Ovary (tissue), 3 donors: ENCODE measurements at regions not wholly inside any gene's neighbourhood (a gene's known extent, or its start where the extent isn't known, plus 50 kb on each side); places are given as distances from the start of the nearest gene placed in this dataset.

ENCODE experiments used
- CTCF ChIP-seq, 3 donors: fragments of 450-650 bp in 2 of 3; fragments of 200-600 bp in 1 of 3; IDR thresholded peaks; one replicate each; pipeline versions ENCODE4 v1.5.1 to v1.8.0; 2016 to 2022; ENCODE audit warnings: antibody characterized with exemption in 3 of 3, mild to moderate bottlenecking in 1 of 3
- POLR2A ChIP-seq: fragments of 450-650 bp; IDR thresholded peaks from one replicate; pipeline ENCODE4 v1.6.1; 2017; ENCODE audit warnings: antibody characterized with exemption, mild to moderate bottlenecking, moderate library complexity
- donor health status: DM: no; HTN: no; CAD: no.

- no peak for TF ChIP-seq CTCF (IDR thresholded peaks at IDR 0.05)
- no peak for TF ChIP-seq POLR2A
Observed at GRCh38 chr1:60137406-60137805, 63.8 kb upstream of the C1orf87 start.
